DMS53 treated with DMSO at 0.1 percent for 48 hours (cell line): ENCODE measurements at regions not wholly inside any gene's neighbourhood (a gene's known extent, or its start where the extent isn't known, plus 50 kb on each side); places are given as distances from the start of the nearest gene placed in this dataset.
"Not testable (repeated sequence)": the region's sequence is repeated elsewhere in the genome, so short reads cannot be mapped to it uniquely, and the experiment has no call there.

Experiments
- DNase-seq: peaks from one replicate; lab custom pipeline; 2025; ENCODE audit not compliant: unreplicated experiment; lab: John Stamatoyannopoulos, UW

DNA sequence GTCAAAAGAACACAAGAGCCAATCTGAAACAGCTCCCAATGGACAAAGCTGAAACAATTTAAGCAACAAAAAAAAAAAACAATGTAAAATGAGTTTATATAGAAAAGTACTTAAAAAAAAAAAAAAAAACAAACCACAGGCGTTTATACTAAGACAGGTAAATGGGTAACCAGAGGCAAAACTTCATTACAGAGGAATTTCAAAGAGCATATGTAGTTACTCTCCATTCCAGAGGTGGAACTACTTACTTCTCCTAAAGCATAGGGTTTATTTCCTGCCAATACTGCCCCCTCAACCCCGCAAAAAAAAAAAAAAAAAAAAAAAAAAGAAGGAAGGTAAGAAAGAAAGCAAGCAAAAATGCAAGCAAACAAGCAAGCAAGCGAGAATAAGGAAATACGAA, 132.9 kb downstream of the LIG4 start:
- no peak for DNase-seq

- DNase-seq = no peak
Observed at GRCh38 chr13:108077284-108077683, 138.1 kb downstream of the LIG4 start.

GRCh38 chr13:108074429-108074828, 140.9 kb downstream of the LIG4 start:
- not testable (repeated sequence) for DNase-seq

- no peak for DNase-seq
Observed at GRCh38 chr13:108070925-108071324, 144.4 kb downstream of the LIG4 start.

- no peak for DNase-seq
Observed at GRCh38 chr13:108070491-108070890, 144.8 kb downstream of the LIG4 start.

DNA sequence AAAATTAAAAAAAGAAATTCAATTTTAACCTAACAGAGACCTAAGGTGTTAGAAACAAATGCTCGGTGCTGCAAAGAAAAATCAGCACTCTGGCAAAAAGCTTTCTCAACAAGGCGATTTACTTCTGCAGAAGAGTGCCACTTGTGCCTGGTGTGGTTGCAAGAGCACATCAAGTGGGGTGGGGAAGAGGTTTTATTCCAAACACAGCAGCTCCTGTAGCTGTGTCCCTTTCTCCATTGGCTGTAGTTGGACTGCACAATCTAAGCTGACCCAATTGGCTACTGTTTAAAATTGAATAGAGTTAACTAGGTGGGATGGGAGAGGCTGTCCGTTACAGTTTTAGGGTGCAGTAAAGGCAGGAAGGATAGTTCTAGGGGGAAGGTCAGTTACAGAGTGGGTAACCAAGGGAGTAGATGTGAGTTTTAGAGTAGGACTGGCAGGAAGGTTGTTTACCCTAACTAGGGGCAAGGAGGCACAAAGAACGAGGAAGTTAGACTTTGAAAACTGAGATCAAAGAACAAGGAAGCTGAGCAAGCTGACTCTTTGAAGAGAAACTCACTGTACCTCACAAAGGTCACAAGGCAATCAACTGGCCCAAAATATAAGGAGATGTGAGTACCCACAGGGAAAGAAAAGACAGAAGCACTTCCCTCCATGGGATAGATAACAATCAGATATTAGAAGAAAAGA, 145.7 kb downstream of the LIG4 start:
- DNase-seq = no peak

DNA sequence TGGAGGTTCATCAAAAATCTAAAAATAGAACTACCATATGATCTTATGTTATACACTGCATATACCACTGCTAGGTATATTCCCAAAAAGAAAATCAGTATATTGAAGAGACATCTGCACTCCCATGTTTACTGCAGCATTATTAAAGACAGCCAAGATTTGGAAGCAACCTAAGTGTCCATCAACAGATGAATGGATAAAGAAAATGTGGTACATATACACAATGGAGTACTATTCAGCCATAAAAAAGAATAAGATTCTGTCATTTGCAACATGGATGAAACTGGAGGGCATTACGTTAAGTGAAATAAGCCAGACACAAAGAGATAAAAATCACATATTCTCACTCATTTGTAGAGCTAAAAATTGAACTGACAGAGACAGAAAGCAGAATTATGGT, 151.0 kb downstream of the LIG4 start:
- not testable (repeated sequence) for DNase-seq

DNA sequence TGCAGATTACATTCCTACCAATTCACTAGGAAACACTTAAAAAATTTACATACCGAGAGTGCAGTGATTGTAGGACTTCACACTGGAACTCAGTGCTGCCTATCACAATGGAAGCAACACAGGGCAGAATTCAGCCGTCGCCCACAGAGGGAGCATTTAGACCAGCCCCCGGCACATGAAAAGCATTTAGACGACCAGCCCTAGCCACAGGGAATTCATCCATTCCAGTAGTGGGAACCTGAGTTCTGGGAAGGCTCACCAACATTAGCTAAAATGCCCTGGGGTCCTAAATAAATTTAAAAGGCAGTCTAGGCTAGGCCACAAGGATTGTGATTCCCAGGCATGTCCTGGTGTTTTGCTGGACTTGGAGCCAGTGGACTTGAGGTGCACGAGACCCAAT, 155.2 kb downstream of the LIG4 start:
- no peak for DNase-seq

DNA sequence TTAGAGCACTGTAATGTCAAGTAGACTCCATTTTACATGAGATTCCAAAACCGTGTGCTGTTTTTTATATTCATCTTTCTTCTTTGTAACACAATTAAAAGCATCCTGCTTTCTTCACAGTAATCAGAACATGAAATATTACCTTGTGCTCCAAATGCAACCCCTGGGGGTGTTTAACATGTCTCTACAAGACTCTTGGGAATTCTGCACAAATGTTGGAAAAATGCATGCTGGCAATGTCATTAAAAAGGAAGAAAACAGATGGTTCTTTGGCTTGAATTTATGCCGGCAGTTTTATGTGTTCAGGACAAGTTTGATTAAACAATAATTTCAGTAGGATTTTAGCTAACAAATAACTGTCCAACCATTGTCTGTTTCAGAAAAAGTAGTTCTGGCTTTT, 159.1 kb downstream of the LIG4 start:
- DNase-seq = no peak

- no peak for DNase-seq
Observed at GRCh38 chr13:108049211-108049610, 166.1 kb downstream of the LIG4 start.

- no peak for DNase-seq
Observed at GRCh38 chr13:108044954-108045353, 170.4 kb downstream of the LIG4 start.

DNA sequence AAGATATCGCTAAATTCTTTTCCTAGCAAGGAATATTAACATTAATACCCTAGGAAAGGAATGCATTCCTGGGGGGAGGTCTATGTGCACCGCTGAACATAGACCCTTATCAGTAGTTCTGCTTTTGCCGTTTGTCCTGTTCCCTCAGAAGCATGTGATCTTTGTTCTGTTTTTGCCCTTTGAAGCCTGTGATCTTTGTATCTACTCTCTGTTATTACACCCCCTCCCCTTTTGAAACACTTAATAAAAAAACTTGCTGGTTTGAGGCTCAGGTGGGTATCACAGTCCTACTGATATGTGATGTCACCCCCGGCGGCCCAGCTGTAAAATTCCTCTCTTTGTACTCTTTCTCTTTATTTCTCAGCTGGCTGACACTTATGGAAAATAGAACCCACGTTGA, 172.5 kb downstream of the LIG4 start:
- DNase-seq = not testable (repeated sequence)

- DNase-seq = no peak
Observed at GRCh38 chr13:108037348-108037747, 178.0 kb downstream of the LIG4 start.

- DNase-seq = no peak
Observed at GRCh38 chr13:108036411-108036932, 178.9 kb downstream of the LIG4 start.

GRCh38 chr13:108034909-108035410, 180.4 kb downstream of the LIG4 start:
- DNase-seq = no peak

- no peak for DNase-seq
Observed at GRCh38 chr13:108033800-108034707, 181.3 kb downstream of the LIG4 start.

DNA sequence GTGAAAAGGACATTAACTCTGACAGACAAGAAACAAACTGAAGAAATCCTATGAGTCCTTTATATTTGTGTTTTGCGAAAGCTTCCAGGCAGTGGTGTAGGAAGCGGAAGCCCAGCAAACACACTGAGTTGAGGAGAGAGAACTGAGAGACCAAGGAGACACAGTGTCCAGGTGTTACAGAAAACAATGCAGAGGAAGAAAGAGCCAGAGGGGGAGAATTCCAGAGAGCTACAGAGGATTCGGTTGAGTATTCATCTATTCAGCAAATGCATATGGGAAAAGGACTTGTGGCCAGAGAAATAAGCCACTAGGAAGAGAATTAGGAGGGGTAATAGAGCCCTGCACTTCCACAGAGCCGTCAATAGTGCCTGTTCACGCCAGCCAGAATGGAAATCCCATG, 183.5 kb downstream of the LIG4 start:
- no peak for DNase-seq

DNA sequence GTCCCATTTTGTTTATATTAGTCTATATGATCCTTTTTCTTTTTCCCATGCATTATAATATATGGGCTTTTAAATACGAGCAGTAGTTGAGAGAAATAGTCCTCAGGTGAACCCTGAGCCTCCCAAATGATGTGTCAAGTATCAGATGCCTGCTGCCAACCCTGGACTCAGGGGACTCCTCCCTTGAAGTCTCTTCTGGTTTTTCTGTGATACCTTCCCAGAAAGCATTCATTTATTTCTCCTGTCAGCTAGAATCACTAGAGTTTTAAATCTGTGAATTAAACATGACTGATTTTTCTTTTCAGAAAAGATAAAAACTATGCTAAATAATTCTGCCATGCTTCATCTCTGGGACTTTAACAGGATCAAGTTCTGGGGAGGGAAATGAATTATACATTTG, 184.6 kb downstream of the LIG4 start:
- no peak for DNase-seq

GRCh38 chr13:108026680-108027410, 188.5 kb downstream of the LIG4 start:
- no peak for DNase-seq

GRCh38 chr13:108020027-108020426, 195.3 kb downstream of the LIG4 start:
- peak; percentile 1 for DNase-seq

GRCh38 chr13:108018371-108018870, 196.9 kb downstream of the LIG4 start:
- DNase-seq = no peak
